ENCODE measurements at regions not wholly inside any gene's neighbourhood (a gene's known extent, or its start where the extent isn't known, plus 50 kb on each side); places are given as distances from the start of the nearest gene placed in this dataset.

DNA sequence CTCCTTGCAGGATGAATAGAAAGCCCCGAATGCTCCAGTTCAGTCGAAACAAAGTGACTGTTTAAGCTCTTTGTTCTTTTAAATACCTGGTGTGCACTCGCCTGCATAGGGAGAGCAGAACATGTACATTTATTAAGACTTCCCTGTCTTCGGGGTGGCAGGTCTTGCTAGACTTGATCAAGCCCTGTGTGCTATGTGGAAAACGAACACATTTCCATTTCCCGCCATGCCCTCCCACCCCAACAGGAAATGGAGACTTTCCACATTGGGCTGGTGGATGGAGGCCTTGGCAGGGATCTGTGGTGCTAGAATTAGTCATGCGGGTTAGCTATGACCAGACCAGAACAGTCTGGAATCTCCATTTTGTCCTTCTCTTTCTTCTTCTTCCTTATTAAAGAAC lies 321.0 kb upstream of the THSD7B start:
- H3K9me3 ChIP-seq (replicated peaks in 1 of 2; ENCODE audit: control insufficient read depth in 1 of 2, insufficient read depth in 1 of 2, low read length in 2 of 2) = no peaks in the 10 kb centered on the region
- intact Hi-C loops (cut with micrococcal nuclease) = no loop called here

DNA sequence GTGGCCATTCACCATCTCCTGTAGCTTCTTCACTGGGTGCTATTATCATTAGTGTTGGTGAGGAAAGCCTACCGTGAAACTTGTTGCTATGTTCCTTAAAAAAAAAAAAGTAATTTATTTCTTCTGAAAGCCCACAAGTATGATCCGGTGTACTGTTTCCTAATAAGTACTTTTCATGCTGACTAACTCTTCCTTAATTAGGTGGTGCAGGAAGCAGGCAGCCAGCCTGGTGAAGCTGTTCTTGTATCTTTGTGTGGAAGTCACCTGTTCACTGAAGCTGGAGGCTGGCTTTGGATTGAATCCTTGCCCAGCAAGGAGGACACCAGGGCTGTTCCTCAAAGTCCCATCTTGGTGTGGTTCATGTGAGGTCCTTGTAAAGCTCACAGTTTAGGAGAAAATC lies 321.7 kb upstream of the THSD7B start:
- H3K4me3 Mint-ChIP-seq = no peak overlapping the region
- TF ChIP-seq, protein P1, sequence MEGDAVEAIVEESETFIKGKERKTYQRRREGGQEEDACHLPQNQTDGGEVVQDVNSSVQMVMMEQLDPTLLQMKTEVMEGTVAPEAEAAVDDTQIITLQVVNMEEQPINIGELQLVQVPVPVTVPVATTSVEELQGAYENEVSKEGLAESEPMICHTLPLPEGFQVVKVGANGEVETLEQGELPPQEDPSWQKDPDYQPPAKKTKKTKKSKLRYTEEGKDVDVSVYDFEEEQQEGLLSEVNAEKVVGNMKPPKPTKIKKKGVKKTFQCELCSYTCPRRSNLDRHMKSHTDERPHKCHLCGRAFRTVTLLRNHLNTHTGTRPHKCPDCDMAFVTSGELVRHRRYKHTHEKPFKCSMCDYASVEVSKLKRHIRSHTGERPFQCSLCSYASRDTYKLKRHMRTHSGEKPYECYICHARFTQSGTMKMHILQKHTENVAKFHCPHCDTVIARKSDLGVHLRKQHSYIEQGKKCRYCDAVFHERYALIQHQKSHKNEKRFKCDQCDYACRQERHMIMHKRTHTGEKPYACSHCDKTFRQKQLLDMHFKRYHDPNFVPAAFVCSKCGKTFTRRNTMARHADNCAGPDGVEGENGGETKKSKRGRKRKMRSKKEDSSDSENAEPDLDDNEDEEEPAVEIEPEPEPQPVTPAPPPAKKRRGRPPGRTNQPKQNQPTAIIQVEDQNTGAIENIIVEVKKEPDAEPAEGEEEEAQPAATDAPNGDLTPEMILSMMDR (IDR thresholded peaks at IDR 0.05) = no peak
- H3K27ac Mint-ChIP-seq = no peak overlapping the region
- WGBS (ENCODE audit: insufficient coverage) = no CpG with 5 or more reads among the region's 2 CpGs
- no peak for DNase-seq
- Histone ChIP-seq H3K4me1 (ENCODE audit: control insufficient read depth in 1 of 2, insufficient read depth in 2 of 2, low read length in 2 of 2) (no peaks in the 10 kb centered on the region), H3K27me3 (ENCODE audit: control insufficient read depth in 2 of 2, insufficient read depth in 2 of 2, low read length in 2 of 2) (peaks cover 0 to 3% of the 10 kb centered on the region in 2 donors), H3K9me3 (replicated peaks in 1 of 2; ENCODE audit: control insufficient read depth in 1 of 2, insufficient read depth in 1 of 2, low read length in 2 of 2) (no peaks in the 10 kb centered on the region), H3K36me3 (replicated peaks in 1 of 2; ENCODE audit: control insufficient read depth in 1 of 2, insufficient read depth in 2 of 2, low read length in 2 of 2) (no peaks in the 10 kb centered on the region), H3K4me2 (replicated peaks; ENCODE audit: extremely low read depth, low read length, poor library complexity, severe bottlenecking) (no peak overlapping the region), H3K27ac (ENCODE audit: low read depth in 1 of 2, low read length in 2 of 2) (no peak overlapping the region), H3K79me2 (ENCODE audit: insufficient read depth, low read length) (no peaks in the 10 kb centered on the region), H4K20me1 (ENCODE audit: insufficient read depth, low read length) (no peaks in the 10 kb centered on the region), H2AFZ (ENCODE audit: insufficient read depth, low read depth, low read length, poor library complexity, severe bottlenecking) (no peak overlapping the region), H3K4me3 (replicated peaks in 1 of 3; ENCODE audit: low read depth in 2 of 3, low read length in 3 of 3) (no peak overlapping the region), H3K9ac (ENCODE audit: insufficient read depth, low read length, poor library complexity, severe bottlenecking) (no peak overlapping the region)
- H3K27me3 Mint-ChIP-seq (ENCODE audit: low read depth in 3 of 3) = peaks cover 0 to 1% (median 0%) of the 10 kb centered on the region in 3 donors
- H3K36me3 Mint-ChIP-seq = no peaks in the 10 kb centered on the region
- H3K9me3 Mint-ChIP-seq = peaks cover 0 to 3% (median 0%) of the 10 kb centered on the region in 7 donors
- intact Hi-C loops (cut with micrococcal nuclease) = no loop called here
- no peaks in the 10 kb centered on the region for H3K4me1 Mint-ChIP-seq

More for the DNA sequence above, 321.0 kb upstream of the THSD7B start:
- no peak for DNase-seq
- no peaks in the 10 kb centered on the region for H3K36me3 Mint-ChIP-seq
- Histone ChIP-seq H4K20me1 (ENCODE audit: insufficient read depth, low read length) (no peaks in the 10 kb centered on the region), H3K9ac (ENCODE audit: insufficient read depth, low read length, poor library complexity, severe bottlenecking) (no peak overlapping the region), H3K4me3 (replicated peaks in 1 of 3; ENCODE audit: low read depth in 2 of 3, low read length in 3 of 3) (no peak overlapping the region), H2AFZ (ENCODE audit: insufficient read depth, low read depth, low read length, poor library complexity, severe bottlenecking) (no peak overlapping the region), H3K79me2 (ENCODE audit: insufficient read depth, low read length) (no peaks in the 10 kb centered on the region), H3K27me3 (ENCODE audit: control insufficient read depth in 2 of 2, insufficient read depth in 2 of 2, low read length in 2 of 2) (peaks cover 0 to 3% of the 10 kb centered on the region in 2 donors), H3K4me2 (replicated peaks; ENCODE audit: extremely low read depth, low read length, poor library complexity, severe bottlenecking) (no peak overlapping the region), H3K4me1 (ENCODE audit: control insufficient read depth in 1 of 2, insufficient read depth in 2 of 2, low read length in 2 of 2) (no peaks in the 10 kb centered on the region), H3K27ac (ENCODE audit: low read depth in 1 of 2, low read length in 2 of 2) (no peak overlapping the region), H3K36me3 (replicated peaks in 1 of 2; ENCODE audit: control insufficient read depth in 1 of 2, insufficient read depth in 2 of 2, low read length in 2 of 2) (no peaks in the 10 kb centered on the region)
- 95% methylated on average over 3 of the region's 7 CpGs for WGBS (ENCODE audit: insufficient coverage)
- TF ChIP-seq, protein P1 (IDR thresholded peaks at IDR 0.05) = no peak
- no peaks in the 10 kb centered on the region for H3K4me1 Mint-ChIP-seq
- H3K4me3 Mint-ChIP-seq = no peak overlapping the region
- H3K27ac Mint-ChIP-seq = no peak overlapping the region
- peaks cover 0 to 1% (median 0%) of the 10 kb centered on the region in 3 donors for H3K27me3 Mint-ChIP-seq (ENCODE audit: low read depth in 3 of 3)
- peaks cover 0 to 4% (median 0%) of the 10 kb centered on the region in 7 donors for H3K9me3 Mint-ChIP-seq
